GM21381 (cell line): ENCODE measurements at regions not wholly inside any gene's neighbourhood (a gene's known extent, or its start where the extent isn't known, plus 50 kb on each side); places are given as distances from the start of the nearest gene placed in this dataset.
"Not testable (repeated sequence)": the region's sequence is repeated elsewhere in the genome, so short reads cannot be mapped to it uniquely, and the experiment has no call there.

Source experiments
- ATAC-seq: cut with Tn5 transposase; IDR thresholded peaks from one replicate; pipeline ENCODE4 v1.9.1; 2021; ENCODE audit warnings: mild to moderate bottlenecking, moderate library complexity; ENCODE audit not compliant: unreplicated experiment

- no peak for ATAC-seq
Measured at GRCh38 chr5:104170926-104171325, 608.3 kb upstream of the NUDT12 start.

- ATAC-seq, result no peak
Measured at GRCh38 chr5:104146652-104147051, 584.1 kb upstream of the NUDT12 start.

GRCh38 chr5:104139840-104140239, 577.3 kb upstream of the NUDT12 start:
- no peak for ATAC-seq

GRCh38 chr5:104130320-104130719, 567.7 kb upstream of the NUDT12 start:
- ATAC-seq, result no peak

- no peak for ATAC-seq
Measured at GRCh38 chr5:104128348-104128747, 565.8 kb upstream of the NUDT12 start.

- no peak for ATAC-seq
Measured at GRCh38 chr5:104126980-104127379, 564.4 kb upstream of the NUDT12 start.

- ATAC-seq, result no peak
Measured at GRCh38 chr5:104119529-104119928, 556.9 kb upstream of the NUDT12 start.

- ATAC-seq, result no peak
Measured at GRCh38 chr5:104111632-104112031, 549.0 kb upstream of the NUDT12 start.

- ATAC-seq, result no peak
Measured at GRCh38 chr5:104096451-104096850, 533.9 kb upstream of the NUDT12 start.

GRCh38 chr5:104095527-104095926, 532.9 kb upstream of the NUDT12 start:
- ATAC-seq, result no peak

GRCh38 chr5:104088876-104089778, 526.5 kb upstream of the NUDT12 start:
- ATAC-seq, result no peak

GRCh38 chr5:104084896-104085295, 522.3 kb upstream of the NUDT12 start:
- ATAC-seq, result no peak

GRCh38 chr5:104082754-104083153, 520.2 kb upstream of the NUDT12 start:
- no peak for ATAC-seq

GRCh38 chr5:104081232-104081631, 518.6 kb upstream of the NUDT12 start:
- ATAC-seq, result no peak

- ATAC-seq, result no peak
Measured at GRCh38 chr5:104080646-104081175, 518.1 kb upstream of the NUDT12 start.

GRCh38 chr5:104079861-104080645, 517.5 kb upstream of the NUDT12 start:
- not testable (repeated sequence) for ATAC-seq

GRCh38 chr5:104071887-104072286, 509.3 kb upstream of the NUDT12 start:
- ATAC-seq, result no peak

GRCh38 chr5:104062621-104063377, 500.2 kb upstream of the NUDT12 start:
- no peak for ATAC-seq

- ATAC-seq, result no peak
Measured at GRCh38 chr5:104061707-104062106, 499.1 kb upstream of the NUDT12 start.

- no peak for ATAC-seq
Measured at GRCh38 chr5:104053353-104053649, 490.7 kb upstream of the NUDT12 start.
